NCI-H345 (cell line): ENCODE measurements at regions not wholly inside any gene's neighbourhood (a gene's known extent, or its start where the extent isn't known, plus 50 kb on each side); places are given as distances from the start of the nearest gene placed in this dataset.

Source experiments
- DNase-seq: peaks from one replicate; lab custom pipeline; 2025; lab: John Stamatoyannopoulos, UW

DNA sequence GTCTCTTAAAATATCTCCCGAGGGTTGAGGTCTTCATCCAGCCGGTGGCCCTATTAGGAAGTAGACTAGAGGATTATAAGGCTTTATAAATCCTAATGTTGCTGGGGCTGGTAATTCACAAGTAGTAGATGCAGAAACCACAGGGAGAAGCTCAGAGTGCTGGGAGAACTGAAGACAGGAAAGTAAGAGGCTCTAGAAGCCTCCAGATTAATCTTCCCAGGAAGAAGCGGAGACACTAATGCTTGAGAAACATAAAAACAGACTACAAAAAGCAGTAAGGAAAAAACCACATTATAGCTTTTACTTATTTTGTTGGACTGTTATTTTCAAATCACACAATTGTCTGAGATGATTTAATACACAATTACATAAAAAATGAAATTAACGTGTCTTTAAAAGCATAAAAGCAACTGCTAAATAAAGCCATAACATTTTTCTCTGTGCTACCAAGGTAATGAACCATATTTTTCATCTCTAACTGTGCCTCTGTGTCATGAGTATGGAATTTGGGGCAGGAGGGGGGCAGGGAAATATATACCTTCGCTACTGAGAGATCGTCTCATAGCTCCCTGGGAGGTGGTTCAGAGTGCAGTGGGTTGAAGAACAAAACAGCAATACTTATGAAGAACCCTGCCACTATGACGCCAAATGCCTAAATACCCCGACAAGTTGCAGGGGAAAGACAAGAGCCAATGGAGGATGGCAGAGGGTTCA lies 806.2 kb upstream of the WWC1 start:
- DNase-seq: no peak

DNA sequence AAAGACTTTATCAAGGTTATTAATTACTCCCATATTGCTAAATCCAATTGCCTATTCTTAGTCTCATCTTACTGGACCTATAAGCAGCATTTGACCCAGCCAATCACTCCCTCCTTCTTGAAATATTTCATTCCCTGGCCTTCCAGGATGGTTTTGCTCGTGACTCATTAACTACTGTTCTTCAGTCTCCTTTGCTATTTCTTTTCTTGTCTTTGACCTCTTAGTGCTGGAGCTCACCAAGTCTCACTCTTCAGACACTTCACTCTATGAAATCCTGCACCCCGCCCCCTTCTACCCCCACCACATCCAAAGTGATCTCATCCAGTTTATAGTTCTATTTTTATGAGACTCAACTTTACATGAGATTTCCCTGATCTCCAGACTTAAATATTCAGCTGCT lies 803.1 kb upstream of the WWC1 start:
- DNase-seq: no peak

DNA sequence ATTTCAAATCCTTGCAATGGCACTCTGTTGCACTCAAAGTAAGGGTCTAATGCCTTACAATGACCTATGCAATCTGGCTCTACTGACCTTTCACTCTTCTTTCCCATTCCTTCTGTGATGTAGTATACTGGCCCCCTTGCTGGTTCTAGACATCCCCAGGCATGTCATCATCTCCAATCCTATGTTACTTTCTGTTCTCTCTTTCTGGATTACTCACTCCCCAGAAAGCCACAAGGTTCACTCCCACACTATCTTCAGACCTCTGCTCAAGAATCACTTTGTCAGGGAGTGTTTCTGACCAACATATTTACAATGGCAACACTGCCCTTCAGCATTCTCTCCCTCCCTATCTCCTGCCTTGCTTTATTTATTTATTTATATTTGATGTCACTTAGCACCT lies 802.2 kb upstream of the WWC1 start:
- no peak for DNase-seq

DNA sequence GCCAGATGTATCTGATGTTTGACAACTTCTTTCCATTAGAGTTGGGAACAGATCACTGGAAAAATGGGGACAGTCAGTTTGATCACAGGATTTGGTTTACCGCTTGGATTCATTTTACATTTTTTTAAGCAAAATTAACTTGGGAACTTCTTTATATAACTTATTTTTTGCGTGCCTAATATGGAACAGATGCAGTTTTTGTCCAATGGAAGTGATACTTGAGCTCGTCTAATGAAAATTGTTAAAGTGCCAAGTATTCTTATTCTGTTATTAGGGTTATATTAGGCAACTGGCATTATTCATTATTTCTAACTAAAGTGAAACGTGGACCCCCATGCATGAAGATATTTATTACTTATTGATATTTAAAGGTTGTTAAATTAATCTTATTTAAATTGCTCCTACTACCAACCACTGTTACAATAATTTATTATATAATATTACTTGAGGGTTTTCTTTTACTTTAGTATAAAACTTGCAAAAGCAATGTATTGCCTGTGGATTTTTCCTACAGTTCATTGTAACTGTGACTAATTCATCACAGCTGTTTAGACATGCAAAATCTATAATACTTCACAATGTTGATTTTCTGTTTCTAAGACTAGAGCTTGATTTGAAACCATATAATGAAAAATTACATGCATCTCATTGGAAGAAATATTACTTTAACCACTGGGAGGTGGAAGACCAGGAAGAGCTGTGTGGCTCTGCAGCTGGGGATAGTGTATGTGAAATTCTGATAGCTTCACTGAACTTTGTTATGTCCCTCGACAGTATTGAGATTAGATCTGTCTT lies 787.3 kb upstream of the WWC1 start:
- DNase-seq: no peak

DNA sequence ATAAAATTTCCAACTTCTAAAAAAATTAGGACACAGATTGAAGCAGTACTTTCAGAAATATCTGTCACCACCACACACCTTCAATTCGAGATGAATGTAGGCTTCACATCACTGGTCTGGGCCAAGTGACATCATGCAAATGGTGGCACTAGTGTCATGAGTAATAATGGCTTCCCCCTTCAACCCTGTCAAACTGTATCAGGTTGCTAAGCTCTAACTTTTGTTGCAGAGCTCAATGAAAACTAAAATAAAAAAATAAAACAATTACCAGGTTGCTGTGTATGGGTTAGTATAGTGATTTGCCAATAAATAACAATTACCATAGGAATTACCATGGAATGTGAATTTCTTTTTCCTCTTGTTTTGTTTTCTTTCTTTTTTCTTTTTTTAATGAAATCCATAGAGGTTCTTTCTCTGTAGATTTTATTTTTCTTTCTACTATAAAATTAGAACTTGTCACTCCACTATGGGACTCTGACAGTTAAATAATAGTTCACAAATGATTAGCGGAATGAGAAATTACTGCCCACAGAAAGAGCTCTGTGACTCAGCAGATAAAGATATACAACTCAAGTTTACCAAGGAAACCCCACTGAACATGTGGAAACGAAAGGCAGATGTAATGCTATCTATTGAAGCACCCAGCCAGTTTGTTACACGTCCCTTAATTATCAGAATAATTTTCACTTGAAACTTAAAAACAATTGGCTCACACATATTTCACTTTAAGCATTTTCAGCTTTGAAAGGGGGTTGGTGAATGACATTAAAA lies 783.8 kb upstream of the WWC1 start:
- no peak for DNase-seq

DNA sequence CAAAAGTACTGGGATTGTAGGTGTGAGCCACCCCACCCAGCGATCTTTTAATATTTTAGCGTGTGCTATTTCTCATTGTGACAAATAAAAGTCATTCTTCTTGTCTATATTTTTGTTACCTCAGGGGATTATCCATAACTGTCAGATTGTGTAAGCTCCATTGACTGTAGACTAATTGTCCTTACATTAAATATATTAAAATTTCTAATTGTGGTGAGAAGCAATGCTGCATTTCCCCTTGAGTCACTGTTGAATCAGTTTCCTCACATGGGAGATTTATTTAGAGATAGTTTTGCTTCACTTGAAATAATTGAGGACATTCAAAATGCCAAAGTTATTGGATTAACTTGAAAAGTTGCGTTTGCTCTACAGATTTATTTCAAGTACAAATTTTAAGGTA lies 782.4 kb upstream of the WWC1 start:
- DNase-seq: no peak

DNA sequence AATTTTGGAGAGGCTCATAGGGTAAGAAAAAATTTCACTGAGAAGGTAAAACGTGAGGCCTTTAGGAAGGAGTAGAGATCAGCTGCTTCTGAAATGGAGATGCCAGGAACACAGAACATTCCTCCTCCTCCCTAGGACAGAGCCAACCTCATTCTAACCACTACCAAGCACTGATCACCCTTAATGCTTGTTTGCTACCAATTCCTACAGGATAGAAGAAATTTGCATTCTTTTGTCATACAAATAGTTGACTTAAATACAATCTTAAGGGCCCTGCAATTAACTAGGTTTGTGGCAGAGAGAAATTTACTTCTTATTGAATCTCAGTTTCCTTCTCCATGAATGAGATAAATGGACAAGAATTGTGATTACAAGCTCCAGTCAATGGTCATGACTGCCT lies 780.2 kb upstream of the WWC1 start:
- no peak for DNase-seq

DNA sequence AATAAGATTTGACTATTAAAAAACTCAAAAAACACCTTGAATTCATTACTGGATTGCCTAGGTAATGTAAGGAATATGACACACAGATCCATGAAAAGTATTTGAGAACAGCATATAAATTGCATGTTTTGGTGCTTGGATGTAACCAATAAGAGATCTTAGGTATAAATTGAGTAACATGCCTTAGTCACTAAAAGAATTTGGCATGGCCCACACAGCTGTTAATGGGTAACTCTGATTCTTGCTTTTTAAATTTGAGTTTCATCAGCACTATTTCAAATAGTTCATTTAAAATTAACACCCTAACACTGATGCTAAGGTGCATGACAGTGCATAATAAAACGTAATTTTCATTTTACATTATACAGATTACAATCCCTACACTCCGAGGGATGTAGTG lies 779.3 kb upstream of the WWC1 start:
- no peak for DNase-seq

DNA sequence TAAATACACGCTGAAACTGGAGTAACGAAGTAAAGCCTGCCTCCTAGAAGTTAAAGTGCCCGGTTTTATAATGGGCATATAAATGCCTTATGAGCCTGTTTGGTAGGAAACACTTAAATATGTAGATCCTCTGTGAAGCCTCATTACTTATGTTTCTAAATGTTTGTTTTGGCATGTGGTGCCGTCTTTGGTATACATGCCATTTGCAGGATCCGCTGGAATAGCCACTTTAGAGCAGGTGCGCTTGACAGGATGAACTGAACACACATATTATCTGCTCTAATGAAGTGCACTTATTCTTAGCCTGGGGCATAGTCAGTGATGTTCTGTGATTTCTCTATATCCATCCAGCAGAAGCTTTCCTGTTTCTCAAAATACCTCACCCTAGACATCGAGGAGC lies 778.1 kb upstream of the WWC1 start:
- DNase-seq: peak; percentile 18

DNA sequence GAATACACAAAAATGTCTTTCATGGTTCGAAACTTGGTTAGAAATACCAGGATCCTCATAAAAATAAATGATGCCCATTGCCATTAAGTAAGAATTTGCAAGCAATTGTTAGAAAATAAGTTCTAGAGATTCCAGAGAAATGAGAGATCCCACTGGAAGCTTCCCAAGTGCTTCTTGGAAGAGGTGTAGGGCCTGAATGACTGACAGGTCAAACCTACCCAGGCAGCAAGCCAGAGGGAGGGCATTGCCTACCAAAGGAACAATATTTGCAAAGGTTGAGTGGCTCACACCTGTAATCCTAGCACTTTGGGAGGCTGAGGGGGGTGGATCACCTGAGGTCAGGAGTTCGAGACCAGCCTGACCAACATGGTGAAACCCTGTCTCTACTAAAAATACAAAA lies 777.0 kb upstream of the WWC1 start:
- no peak for DNase-seq

DNA sequence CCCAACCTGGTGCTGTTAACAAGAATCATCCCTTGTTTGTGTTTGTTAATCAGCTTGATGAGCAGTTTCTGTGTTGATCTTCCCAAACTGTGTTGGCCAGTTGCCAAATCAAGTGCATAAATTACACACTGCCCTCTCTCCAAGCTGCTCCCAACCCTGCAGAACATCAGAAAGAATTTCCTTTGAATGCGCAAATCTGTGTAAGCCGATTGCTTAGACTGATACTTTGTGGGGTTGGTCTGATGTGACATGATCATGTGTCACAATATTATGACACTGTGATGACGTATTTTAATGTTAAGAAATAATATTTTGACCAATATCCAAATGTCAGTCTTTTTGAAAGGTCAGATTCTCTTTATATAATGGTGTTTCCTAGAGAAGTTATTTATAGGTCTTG lies 766.4 kb upstream of the WWC1 start:
- DNase-seq: no peak

DNA sequence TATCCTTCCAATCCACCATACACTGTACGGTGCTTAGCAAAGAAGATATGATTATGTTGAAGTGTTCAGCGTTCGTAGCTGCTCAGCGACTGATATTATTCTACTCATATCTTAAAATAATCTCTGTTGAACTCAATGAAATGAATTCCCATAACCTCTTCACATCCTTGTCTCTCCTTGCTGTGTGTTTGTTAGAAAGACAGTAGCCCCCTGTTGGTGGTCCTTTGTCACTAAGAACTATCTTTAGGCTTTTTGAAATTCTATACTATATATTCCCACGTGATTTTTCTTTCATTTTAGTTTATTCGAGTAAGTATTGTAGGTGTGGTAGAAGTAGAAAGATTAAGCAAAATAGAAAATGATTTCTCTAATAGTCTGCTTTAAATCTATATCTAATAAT lies 762.8 kb upstream of the WWC1 start:
- DNase-seq: no peak

DNA sequence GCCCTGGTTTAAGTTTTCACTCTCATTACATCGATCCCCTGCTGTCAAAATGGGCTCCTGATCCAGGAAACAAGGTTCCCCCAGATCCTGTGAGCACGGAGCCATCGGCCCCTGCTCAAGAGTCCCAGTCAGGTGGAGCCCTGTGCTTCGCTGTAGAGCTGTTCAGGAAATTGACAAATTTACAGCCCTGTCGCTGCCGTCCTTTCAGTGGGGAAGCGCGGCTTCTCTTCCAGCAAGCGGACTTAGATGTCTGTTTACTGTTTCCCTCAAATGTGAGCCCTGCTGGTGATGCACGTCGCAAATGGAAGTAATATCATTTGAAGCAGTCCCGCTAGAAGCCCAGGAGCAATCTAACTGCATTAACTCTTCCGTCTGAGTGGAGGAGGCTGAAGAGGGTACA lies 760.9 kb upstream of the WWC1 start:
- no peak for DNase-seq

DNA sequence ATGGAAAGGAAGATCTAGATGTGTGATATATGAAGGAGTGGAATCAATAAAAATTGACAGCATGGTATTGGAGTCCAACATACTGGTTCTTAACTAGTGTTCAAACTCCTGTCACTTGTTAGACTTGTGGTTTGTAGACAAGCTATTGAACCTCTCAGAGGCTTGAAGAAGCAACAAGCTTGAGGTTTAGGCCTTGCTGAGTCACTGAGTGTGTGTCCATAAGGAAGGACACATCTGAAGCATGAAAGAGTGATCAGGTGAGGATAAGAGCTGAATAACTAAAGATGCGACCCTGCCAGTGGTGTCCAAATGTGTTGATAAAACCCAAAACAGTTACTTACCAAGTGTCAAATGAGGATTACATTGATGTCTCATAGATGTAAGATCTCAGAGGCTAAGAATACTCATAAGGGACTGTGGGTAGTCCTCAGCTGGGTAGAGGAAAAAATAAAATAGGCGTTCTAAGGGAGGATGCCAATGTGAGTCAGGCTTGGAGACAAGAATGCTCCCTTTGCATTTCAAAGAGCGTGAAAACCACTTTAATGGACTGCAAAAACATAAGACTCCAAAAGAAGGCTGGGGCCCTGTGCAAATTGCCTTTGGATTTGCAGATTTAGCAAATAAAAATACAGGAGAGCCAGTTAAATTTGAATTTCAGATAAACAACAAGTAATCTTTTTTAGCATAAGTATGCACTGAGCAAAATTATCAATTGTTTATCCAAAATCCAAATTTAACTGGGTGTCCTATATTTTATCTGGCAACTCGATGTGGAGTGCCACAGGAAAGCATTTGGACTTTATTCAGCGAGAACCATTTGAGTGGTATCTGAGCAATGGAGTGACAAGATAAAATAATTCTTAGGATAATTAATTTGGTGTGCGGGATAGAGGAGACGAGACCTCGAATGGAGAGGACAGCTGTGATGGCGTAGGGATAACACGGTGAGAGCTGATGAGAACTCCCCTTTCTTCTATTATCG lies 757.3 kb upstream of the WWC1 start:
- no peak for DNase-seq

DNA sequence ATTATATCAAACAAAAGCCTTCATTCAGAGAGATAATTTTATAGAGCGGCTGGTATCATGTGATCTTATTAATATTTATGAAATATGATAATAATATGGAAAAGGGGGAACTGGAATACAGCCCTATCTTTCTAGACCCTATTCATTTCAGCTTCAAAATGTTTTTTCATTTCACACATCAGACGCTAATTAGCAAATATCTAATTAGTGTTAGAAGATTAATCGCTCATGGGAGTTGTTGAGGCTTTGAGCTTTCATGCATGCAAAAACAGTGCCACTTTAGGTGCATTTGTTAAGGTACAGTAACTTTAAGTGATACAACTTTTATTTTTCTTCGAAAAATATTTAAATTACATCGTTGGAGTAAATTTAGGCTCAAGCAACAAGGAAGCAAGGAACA lies 751.7 kb upstream of the WWC1 start:
- no peak for DNase-seq

DNA sequence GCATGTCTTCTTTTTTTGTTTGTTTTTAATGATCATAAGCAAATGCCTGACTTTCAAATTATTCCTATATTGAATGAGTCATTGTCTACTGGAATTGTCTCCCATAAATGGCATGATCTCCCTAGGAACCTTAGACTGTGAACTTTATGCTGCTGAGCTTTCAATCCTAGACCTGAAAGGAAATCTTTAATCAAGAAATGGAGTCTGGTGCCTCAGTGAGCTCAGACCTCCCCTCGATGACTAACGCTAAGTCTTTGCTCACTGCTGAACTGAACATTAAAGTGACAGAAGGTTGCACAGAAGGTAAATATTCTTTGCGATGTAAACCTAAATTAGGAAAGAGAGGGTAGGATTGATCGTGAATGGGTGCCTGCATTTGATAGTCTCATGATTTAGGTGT lies 745.2 kb upstream of the WWC1 start:
- DNase-seq: no peak

DNA sequence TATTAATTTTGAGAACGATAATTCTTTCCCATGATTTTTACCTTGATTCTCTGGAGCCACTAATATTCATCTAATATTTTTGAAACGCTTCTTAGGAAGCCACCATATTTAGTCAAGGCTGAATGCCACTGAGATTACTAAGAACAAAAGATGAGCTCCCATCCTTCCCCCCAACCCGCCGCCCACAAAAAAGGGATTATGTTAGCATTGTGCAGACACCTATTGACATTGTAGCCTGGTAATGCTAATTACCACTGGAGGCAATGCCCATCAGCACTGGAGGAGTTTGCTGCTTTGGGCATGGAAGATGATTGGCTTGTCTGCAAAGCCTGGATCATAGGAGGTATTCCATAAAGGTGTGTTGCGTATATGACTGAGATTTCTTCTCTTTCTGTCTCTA lies 739.1 kb upstream of the WWC1 start:
- DNase-seq: no peak

DNA sequence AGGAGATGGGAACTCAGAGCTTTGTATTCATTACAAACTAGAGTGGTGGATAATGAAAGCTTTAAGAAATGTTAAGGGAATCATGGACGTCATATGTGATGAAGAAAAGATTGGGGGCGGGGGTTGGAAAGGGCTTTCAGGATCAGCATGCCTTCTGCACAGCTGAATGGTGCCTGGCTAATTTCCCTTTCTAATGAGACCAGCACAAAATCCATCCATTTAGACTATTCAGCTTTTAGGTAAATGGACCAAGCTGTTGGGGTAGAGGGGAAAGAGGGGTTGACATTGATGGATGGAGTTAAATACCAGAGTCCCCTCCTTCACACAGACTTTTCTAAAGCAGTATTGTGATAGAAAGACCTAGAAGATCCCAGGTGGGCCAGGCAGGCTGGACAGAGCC lies 737.9 kb upstream of the WWC1 start:
- DNase-seq: no peak

DNA sequence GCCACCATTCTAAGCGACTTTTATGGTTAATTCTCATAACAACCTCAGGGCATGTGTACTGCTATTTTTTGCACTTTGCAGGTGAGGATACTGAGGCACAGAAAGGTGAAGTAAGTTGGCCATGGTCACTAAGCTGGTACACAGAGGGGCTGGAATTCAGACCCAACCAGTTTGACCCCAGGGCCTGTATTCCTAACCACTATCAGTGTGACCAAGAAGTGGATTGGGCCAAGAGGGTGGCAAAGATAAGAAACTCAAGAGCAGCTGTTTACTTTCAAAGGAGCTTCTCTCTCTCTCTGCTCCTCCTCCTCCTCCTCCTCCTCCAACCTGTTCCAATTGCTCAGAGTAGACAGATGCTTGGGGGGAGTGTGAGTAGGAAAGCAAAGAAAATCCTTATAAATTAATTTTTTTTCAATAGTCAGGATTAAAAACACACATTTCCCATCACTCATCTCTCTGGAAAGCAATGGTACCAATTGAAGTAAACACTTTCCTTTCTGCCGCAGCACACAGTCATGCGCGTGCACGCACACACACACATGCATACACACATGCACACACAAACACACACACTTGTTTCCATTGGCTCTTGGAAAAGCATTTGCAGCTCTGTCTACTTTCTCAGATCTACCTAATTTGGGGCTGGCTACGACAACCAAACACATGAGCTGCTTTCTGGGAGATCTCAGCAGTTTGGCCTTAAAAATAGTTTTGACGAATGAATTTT lies 736.7 kb upstream of the WWC1 start:
- DNase-seq: no peak

DNA sequence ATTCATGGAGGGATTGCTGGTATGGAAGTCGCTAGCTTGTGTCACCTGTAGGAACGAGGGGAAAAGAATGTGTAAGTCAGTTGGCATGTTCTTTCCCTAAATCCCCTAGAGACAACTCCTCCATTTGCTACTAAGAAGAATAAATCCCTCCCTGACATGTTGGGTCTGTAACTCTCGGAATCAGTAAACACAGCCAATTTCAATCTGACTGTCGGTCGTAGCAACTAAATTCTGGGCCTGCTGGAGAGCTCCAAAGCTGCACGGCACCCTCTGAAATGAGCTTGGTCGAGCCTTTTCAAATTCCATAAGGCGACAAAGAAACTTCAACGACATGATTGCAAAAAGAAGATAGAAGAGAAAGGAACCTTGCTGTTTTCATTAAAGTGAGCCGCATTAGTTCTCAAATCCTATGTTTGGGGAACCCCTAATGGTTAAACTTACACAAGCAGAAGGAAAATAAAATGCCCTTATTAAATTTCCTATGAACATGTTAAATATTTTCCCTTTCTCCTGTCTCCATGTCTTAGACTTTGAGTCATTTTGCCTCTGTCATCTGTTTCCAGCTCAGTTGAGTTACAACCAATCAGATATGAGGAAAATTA lies 735.8 kb upstream of the WWC1 start:
- DNase-seq: no peak

DNA sequence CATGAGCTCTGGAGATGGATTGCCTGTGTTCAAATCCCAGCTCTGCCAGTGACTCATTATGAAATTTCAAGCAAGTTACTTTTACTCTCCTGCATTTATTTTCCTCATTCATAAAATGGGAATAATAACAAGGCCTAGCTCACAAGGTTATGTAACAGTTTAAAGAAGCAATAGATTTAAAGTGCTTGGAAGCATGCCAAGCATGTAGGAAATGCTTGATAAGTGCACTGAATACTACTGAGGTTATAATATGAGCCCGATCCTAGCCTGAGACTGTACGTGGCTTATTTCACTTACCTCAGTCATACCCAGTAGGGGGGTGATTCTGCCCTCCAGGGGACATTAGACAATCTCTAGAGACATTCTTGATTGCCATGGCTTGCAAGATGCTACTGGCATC lies 734.1 kb upstream of the WWC1 start:
- no peak for DNase-seq
